ENCODE measurements at regions not wholly inside any gene's neighbourhood (a gene's known extent, or its start where the extent isn't known, plus 50 kb on each side); places are given as distances from the start of the nearest gene placed in this dataset.

DNA sequence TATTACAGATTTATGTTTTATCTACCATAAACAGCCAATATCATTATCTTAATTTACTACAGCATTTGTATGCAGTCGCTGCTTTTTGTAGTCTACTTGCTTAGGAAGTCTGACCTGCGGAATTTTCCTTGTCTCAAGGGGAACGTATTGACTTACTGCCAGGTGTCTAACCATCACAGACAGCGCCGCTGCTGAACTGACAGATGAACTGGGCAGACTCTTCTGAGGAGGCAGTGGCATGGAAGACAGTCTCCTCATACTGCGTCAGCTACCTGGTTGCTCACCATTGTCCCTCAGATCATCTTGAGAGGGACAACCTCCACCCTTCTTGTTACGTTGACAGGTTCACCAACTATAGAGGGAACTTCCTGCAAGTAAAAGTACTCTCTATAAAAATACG, 574.3 kb upstream of the ZNF462 start:
- no peak for DNase-seq (ENCODE audit: low spot score in 2 of 2)
- no peak for TF ChIP-seq POLR2A (IDR thresholded peaks at IDR 0.05)
- TF ChIP-seq, protein P1, sequence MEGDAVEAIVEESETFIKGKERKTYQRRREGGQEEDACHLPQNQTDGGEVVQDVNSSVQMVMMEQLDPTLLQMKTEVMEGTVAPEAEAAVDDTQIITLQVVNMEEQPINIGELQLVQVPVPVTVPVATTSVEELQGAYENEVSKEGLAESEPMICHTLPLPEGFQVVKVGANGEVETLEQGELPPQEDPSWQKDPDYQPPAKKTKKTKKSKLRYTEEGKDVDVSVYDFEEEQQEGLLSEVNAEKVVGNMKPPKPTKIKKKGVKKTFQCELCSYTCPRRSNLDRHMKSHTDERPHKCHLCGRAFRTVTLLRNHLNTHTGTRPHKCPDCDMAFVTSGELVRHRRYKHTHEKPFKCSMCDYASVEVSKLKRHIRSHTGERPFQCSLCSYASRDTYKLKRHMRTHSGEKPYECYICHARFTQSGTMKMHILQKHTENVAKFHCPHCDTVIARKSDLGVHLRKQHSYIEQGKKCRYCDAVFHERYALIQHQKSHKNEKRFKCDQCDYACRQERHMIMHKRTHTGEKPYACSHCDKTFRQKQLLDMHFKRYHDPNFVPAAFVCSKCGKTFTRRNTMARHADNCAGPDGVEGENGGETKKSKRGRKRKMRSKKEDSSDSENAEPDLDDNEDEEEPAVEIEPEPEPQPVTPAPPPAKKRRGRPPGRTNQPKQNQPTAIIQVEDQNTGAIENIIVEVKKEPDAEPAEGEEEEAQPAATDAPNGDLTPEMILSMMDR (IDR thresholded peaks at IDR 0.05) = no peak
- WGBS, 2 donors = 91% methylated on average over 8 of the region's 8 CpGs
- no peak overlapping the region for H3K4me3 ChIP-seq (ENCODE audit: low read depth, poor library complexity, severe bottlenecking)
- intact Hi-C loops (cut with DNase I; ENCODE audit: low total_unique reads) = no loop called here

DNA sequence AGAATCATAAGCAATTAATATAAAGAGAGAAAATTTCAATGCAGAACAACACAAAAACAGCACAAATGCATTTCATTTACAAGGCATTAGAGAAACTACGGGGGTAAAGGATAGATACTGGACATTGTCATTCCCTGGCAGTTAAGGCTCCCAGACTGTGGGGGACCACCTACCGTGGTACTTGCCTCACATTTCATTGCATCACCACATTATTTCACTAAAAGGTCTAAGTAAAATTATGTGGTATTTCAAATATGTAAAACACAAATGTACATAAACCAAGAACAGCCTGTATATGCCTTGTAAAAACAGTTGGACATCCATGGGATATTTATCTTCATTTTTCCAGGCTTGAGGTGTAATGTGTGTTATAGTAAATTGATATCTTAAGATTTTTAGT, 571.2 kb upstream of the ZNF462 start:
- 87 to 89% methylated on average over 2 of the region's 2 CpGs for WGBS, 2 donors
- TF ChIP-seq, protein P1 (IDR thresholded peaks at IDR 0.05) = no peak
- no peak for TF ChIP-seq POLR2A (IDR thresholded peaks at IDR 0.05)
- intact Hi-C loops (cut with DNase I; ENCODE audit: low total_unique reads) = no loop called here
- no peak overlapping the region for H3K4me3 ChIP-seq (ENCODE audit: low read depth, poor library complexity, severe bottlenecking)
- no peak for DNase-seq (ENCODE audit: low spot score in 2 of 2)

DNA sequence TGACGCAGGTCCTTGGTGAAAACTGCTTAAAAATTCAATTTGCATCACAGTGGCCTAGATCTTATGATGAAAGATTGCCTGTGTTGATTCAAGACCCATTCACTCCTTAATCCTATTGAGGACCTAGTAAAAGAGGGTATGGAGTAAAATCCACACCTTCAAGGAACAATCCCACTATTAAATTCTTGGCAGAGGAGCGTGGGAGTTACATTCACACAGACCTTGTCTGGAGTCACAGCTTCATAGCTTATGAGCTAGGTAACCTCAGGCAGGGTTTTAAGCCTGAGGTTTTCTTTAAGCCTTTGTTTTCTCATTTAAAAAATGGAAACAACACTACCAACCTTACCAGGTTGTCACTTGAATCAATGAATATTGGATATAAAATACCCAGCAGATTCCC, 566.5 kb upstream of the ZNF462 start:
- TF ChIP-seq, protein P1 (IDR thresholded peaks at IDR 0.05) = no peak
- TF ChIP-seq POLR2A (IDR thresholded peaks at IDR 0.05) = no peak
- 86 to 95% methylated on average over 2 of the region's 2 CpGs for WGBS, 2 donors
- no peak for DNase-seq (ENCODE audit: low spot score in 2 of 2)
- H3K4me3 ChIP-seq (ENCODE audit: low read depth, poor library complexity, severe bottlenecking) = no peak overlapping the region
- intact Hi-C loops (cut with DNase I; ENCODE audit: low total_unique reads) = no loop called here

DNA sequence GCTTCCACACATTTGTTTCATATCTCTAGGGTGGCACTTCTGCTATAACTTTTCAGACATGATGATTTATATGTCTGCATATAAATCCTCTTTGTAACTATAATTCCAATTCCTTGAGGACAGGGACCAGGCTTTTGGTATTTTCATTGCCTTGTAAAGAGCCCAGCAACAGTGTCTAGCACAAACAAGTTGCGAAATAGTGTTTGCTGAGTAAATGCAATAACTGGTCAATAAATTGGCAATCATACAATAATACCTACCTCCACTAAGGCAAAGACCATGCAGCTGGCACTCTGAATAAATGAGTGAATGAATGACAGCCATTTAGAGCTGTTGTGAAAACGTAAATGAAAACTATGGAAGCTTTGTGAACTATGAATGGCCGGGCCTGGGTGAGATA, 564.0 kb upstream of the ZNF462 start:
- TF ChIP-seq, protein P1 (IDR thresholded peaks at IDR 0.05) = no peak
- TF ChIP-seq POLR2A (IDR thresholded peaks at IDR 0.05) = no peak
- intact Hi-C loops (cut with DNase I; ENCODE audit: low total_unique reads) = no loop called here
- no peak overlapping the region for H3K4me3 ChIP-seq (ENCODE audit: low read depth, poor library complexity, severe bottlenecking)
- 95% methylated on average over 3 of the region's 3 CpGs for WGBS, 2 donors
- no peak for DNase-seq (ENCODE audit: low spot score in 2 of 2)

DNA sequence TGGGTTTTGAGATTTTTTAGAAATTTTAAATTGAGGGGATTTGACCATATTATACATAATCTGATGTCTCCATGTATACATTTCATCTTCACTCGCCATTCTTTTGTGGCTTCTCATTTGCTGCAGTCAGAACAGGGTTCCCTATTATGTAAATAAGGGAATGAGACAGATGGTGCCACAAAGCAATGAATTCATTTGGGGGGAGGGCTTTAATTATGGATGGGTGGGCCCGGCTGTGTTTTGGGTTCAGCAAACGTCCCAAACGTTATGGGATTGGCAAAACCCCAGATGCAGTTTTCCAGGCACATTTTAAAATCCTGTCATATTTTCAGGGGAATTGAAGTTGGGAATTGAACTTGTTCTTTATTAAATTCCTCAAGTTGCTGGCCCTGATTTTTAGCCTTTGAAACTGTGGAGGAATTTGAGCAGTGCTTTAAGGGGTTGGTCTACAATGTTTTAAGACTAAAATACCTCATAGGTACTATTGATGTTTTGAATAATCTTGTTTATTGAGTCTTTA, 558.5 kb upstream of the ZNF462 start:
- WGBS, 2 donors = 58 to 60% methylated on average over 4 of the region's 4 CpGs
- no peak for TF ChIP-seq POLR2A (IDR thresholded peaks at IDR 0.05)
- TF ChIP-seq, protein P1 (IDR thresholded peaks at IDR 0.05) = no peak

DNA sequence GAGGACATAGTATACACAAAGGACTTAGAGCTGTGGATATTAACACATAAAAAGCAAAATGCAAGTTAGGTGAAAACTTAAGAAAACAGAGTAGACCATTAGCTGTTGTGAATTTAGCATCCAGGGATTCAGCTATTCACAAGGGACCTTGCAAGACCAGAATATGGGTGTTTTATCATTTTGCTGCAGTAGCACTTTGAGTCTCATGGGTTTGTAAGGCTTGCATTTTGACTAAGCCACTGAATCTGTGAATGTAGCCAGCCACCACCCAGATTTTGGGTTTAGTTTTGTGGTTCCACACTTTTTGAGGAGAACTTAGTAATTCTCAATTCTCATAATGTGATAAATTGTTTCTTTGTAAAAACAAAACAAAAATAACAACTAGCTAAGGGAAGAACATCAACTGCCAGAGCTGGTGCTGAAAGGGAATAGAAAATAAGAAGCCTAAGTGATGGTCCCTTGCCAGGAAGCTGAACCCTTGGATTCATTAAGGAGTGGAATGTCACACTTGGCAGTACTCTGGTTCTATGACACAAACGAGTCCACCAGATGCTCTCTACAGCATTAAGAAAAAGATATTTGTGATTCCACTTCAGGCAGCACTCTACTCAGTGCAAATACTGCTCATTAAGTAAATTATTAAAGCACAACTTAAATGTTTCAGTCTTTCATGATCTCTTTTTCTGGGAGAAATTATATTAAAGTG, 557.4 kb upstream of the ZNF462 start:
- WGBS, 2 donors = 13 to 23% methylated on average over 1 of the region's 1 CpG
- no peak for TF ChIP-seq POLR2A (IDR thresholded peaks at IDR 0.05)
- TF ChIP-seq, protein P1 (IDR thresholded peaks at IDR 0.05) = no peak
- DNase-seq (ENCODE audit: low spot score in 2 of 2) = no peak
- H3K4me3 ChIP-seq (ENCODE audit: low read depth, poor library complexity, severe bottlenecking) = no peak overlapping the region
- intact Hi-C loops (cut with DNase I; ENCODE audit: low total_unique reads) = no loop called here

More for the DNA sequence above, 558.5 kb upstream of the ZNF462 start:
- no peak for DNase-seq (ENCODE audit: low spot score in 2 of 2)
- H3K4me3 ChIP-seq (ENCODE audit: low read depth, poor library complexity, severe bottlenecking) = no peak overlapping the region
- intact Hi-C loops (cut with DNase I; ENCODE audit: low total_unique reads) = no loop called here

Data from lower leg skin (tissue), 4 donors.